CD4-positive, alpha-beta memory T cell (primary cell): ENCODE measurements at regions not wholly inside any gene's neighbourhood (a gene's known extent, or its start where the extent isn't known, plus 50 kb on each side); places are given as distances from the start of the nearest gene placed in this dataset.

ENCODE experiments used
- CTCF ChIA-PET: fragments of 350-600 bp; sonication (Branson Sonifier 250); formaldehyde crosslinking; loops from one replicate; lab custom pipeline; 2021; ENCODE audit warnings: inconsistent platforms; ENCODE audit not compliant: partially characterized antibody; lab: Charles Lee
- POLR2A ChIA-PET: fragments of 350-600 bp; sonication (Branson Sonifier 250); formaldehyde crosslinking; loops from one replicate; lab custom pipeline; 2021; ENCODE audit not compliant: partially characterized antibody; lab: Charles Lee
- DNase-seq, 5 donors: peaks; one replicate each; pipeline versions ENCODE4 v3.0.0 to v3.0.0-alpha.2; 2020 to 2022; ENCODE audit warnings: mixed read lengths in 1 of 5
- H3K27ac ChIP-seq: one replicate; pipeline ENCODE4 v1.7.0; 2013; ENCODE audit warnings: low read depth, low read length
- H3K27me3 ChIP-seq: 2 replicates; pipeline ENCODE4 v1.7.0; 2013; ENCODE audit warnings: mild to moderate bottlenecking, low read length, moderate library complexity; ENCODE audit not compliant: insufficient read depth
- H3K36me3 ChIP-seq: 2 replicates; pipeline ENCODE4 v1.7.0; 2013; ENCODE audit warnings: mild to moderate bottlenecking, low read length, moderate library complexity; ENCODE audit not compliant: insufficient read depth
- H3K4me1 ChIP-seq: 2 replicates; pipeline ENCODE4 v1.7.0; 2013; ENCODE audit warnings: mild to moderate bottlenecking, low read length, moderate library complexity; ENCODE audit not compliant: insufficient read depth
- H3K4me3 ChIP-seq, 2 donors: one replicate each; pipeline ENCODE4 v1.7.0; 2013; ENCODE audit warnings: low read length in 2 of 2, mild to moderate bottlenecking in 1 of 2
- H3K9me3 ChIP-seq, 2 donors: one replicate each; pipeline ENCODE4 v1.7.0; 2013; ENCODE audit warnings: low read length in 2 of 2, control low read depth in 1 of 2; ENCODE audit not compliant: control insufficient read depth in 1 of 2
- H3K27ac Mint-ChIP-seq, 7 donors: one replicate each; pipeline ENCODE4 v1.8.0; 2020 to 2021; ENCODE audit warnings: mixed read lengths in 7 of 7, mild to moderate bottlenecking in 6 of 7, inconsistent platforms in 3 of 7, moderate library complexity in 3 of 7
- H3K27me3 Mint-ChIP-seq, 2 donors: one replicate each; pipeline ENCODE4 v1.8.0; 2020 to 2021; ENCODE audit warnings: mixed read lengths in 2 of 2
- H3K36me3 Mint-ChIP-seq, 2 donors: one replicate each; pipeline ENCODE4 v1.8.0; 2020 to 2021; ENCODE audit warnings: mixed read lengths in 2 of 2, inconsistent platforms in 1 of 2, mild to moderate bottlenecking in 1 of 2
- H3K4me1 Mint-ChIP-seq, 4 donors: one replicate each; pipeline ENCODE4 v1.8.0; 2020 to 2021; ENCODE audit warnings: mixed read lengths in 4 of 4, mild to moderate bottlenecking in 1 of 4
- H3K4me3 Mint-ChIP-seq, 8 donors: one replicate each; pipeline ENCODE4 v1.8.0; 2020 to 2021; ENCODE audit warnings: mixed read lengths in 8 of 8, mild to moderate bottlenecking in 7 of 8, moderate library complexity in 6 of 8, inconsistent platforms in 3 of 8
- H3K9me3 Mint-ChIP-seq, 8 donors: one replicate each; pipeline ENCODE4 v1.8.0; 2020 to 2021; ENCODE audit warnings: mixed read lengths in 8 of 8, mild to moderate bottlenecking in 5 of 8, inconsistent platforms in 3 of 8, moderate library complexity in 1 of 8
- intact Hi-C: fragments of 100-400 bp; cut with micrococcal nuclease; formaldehyde crosslinking; loops from one replicate; pipeline ENCODE4 v1.15.1; 2023

DNA sequence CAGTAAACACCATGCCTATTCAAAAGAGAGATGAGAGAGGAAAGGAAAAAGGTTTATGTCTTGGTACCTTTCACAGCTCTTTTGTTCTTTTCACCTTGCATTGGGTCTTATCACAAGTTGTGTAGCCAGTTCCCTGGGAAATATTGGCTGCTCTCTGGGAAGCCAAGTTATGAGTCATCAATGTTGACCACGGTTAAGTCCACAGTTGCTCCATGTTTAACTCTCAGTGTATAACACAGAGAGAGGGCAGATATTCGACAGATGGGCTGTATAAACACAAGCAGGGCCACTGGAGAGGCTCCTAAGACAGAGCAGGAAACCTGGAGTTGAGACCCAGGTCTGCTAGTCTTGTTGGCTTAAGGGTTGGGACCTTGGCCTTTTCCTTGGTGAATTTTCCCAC lies 718.6 kb downstream of the QKI start:
- intact Hi-C loops = no loop called here
- POLR2A ChIA-PET = no interaction called here

DNA sequence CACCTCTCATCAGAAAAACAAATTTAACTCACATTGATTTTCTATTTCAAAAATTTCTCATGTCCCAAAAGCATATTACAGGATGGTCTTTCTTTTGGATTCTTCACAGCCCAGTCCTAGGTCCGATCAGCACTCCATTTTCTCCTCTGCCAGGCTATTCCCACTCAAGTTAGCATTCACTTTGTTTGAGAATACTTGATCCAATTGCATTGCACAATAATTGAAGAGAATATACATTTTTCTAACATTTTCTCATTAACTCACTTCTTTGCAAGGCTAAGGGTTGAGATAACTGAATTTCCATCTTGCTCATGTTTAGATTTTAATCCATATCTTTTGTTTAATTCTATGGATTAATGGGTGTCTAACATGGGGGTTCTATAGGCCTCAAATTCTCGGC lies 716.1 kb downstream of the QKI start:
- intact Hi-C loops = no loop called here
- Mint-ChIP-seq H3K27ac (no peak overlapping the region), H3K4me3 (no peak overlapping the region), H3K27me3 (no peaks in the 10 kb centered on the region), H3K36me3 (no peaks in the 10 kb centered on the region), H3K9me3 (peaks cover 0 to 3% (median 0%) of the 10 kb centered on the region in 8 donors), H3K4me1 (no peaks in the 10 kb centered on the region)
- no peaks in the 10 kb centered on the region for H3K9me3 ChIP-seq
- no peaks in the 10 kb centered on the region for H3K4me1 ChIP-seq
- no peaks in the 10 kb centered on the region for H3K36me3 ChIP-seq
- no peaks in the 10 kb centered on the region for H3K27me3 ChIP-seq
- CTCF ChIA-PET = no interaction called here
- H3K4me3 ChIP-seq = no peak overlapping the region
- DNase-seq = no peak
- no peak overlapping the region for H3K27ac ChIP-seq
- POLR2A ChIA-PET = no interaction called here

More for the DNA sequence above, 718.6 kb downstream of the QKI start:
- Histone ChIP-seq H3K36me3 (no peaks in the 10 kb centered on the region), H3K4me1 (no peaks in the 10 kb centered on the region), H3K27me3 (no peaks in the 10 kb centered on the region), H3K9me3 (no peaks in the 10 kb centered on the region), H3K4me3 (no peak overlapping the region), H3K27ac (no peak overlapping the region)
- Mint-ChIP-seq H3K27me3 (no peaks in the 10 kb centered on the region), H3K4me1 (no peaks in the 10 kb centered on the region), H3K9me3 (peaks cover 0 to 3% (median 0%) of the 10 kb centered on the region in 8 donors), H3K27ac (no peak overlapping the region), H3K4me3 (no peak overlapping the region), H3K36me3 (no peaks in the 10 kb centered on the region)
- CTCF ChIA-PET = no interaction called here
- DNase-seq = no peak

DNA sequence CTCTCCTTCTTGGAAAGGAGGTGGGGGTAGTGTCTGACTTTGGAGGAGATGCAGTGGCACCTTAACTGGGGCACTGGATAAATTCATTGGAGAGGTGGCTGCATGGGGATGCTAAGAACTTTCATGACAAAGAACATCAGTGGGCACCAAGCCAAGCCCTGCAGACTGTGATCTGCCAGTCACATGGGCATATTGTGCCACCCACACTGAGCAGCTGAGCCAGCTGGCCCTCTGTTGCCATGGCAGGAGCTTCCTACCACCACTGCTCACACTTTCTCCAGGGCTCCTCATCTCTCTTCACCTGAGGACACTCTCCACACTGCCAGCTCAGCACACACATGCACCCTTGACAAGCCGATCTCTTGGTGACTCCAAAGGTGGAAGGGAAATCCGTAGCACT lies 715.6 kb downstream of the QKI start:
- ChIA-PET CTCF (no interaction called here), POLR2A (no interaction called here)
- H3K27me3 Mint-ChIP-seq = no peaks in the 10 kb centered on the region
- H3K9me3 Mint-ChIP-seq = peaks cover 0 to 3% (median 0%) of the 10 kb centered on the region in 8 donors
- Histone ChIP-seq H3K27ac (no peak overlapping the region), H3K4me1 (no peaks in the 10 kb centered on the region), H3K9me3 (no peaks in the 10 kb centered on the region), H3K27me3 (no peaks in the 10 kb centered on the region), H3K36me3 (no peaks in the 10 kb centered on the region), H3K4me3 (no peak overlapping the region)
- H3K27ac Mint-ChIP-seq = no peak overlapping the region
- no peaks in the 10 kb centered on the region for H3K36me3 Mint-ChIP-seq
- H3K4me1 Mint-ChIP-seq = no peaks in the 10 kb centered on the region
- intact Hi-C loops = no loop called here
- H3K4me3 Mint-ChIP-seq = no peak overlapping the region
- no peak for DNase-seq

DNA sequence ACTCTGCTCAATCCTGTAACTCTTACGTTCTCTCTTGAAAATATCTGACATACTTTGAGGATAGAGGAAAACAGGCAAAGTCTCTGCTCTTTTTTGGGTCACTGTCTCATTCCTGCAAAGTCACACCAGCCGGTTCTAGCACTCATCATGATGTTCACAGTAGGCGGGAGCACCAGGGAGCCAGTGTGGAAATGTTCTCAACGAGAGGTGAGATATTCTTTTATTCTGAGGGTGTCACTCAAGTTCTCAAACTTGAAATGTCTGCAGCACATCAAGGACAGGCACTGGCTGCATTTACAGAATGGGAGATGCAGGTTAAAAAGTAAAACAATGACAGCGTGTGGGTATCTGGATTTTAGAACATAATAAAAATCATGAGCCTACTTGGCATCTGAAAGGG lies 714.7 kb downstream of the QKI start:
- ChIA-PET CTCF (interaction anchor here (0.8 kb wide), 1 partner anchor 25 kb away, joined by 3 read pairs; no protein-coding TSS in a partner anchor), POLR2A (no interaction called here)
- no peaks in the 10 kb centered on the region for H3K36me3 Mint-ChIP-seq
- H3K4me3 Mint-ChIP-seq = no peak overlapping the region
- H3K27ac Mint-ChIP-seq = no peak overlapping the region
- no peaks in the 10 kb centered on the region for H3K27me3 Mint-ChIP-seq
- no peak overlapping the region for H3K4me3 ChIP-seq
- peaks cover 0 to 7% (median 0%) of the 10 kb centered on the region in 8 donors for H3K9me3 Mint-ChIP-seq
- no peaks in the 10 kb centered on the region for H3K4me1 ChIP-seq
- no peak overlapping the region for H3K27ac ChIP-seq
- H3K27me3 ChIP-seq = no peaks in the 10 kb centered on the region
- no peaks in the 10 kb centered on the region for H3K9me3 ChIP-seq
- no peaks in the 10 kb centered on the region for H3K36me3 ChIP-seq
- H3K4me1 Mint-ChIP-seq = no peaks in the 10 kb centered on the region
- no peak for DNase-seq
- intact Hi-C loops = no loop called here

DNA sequence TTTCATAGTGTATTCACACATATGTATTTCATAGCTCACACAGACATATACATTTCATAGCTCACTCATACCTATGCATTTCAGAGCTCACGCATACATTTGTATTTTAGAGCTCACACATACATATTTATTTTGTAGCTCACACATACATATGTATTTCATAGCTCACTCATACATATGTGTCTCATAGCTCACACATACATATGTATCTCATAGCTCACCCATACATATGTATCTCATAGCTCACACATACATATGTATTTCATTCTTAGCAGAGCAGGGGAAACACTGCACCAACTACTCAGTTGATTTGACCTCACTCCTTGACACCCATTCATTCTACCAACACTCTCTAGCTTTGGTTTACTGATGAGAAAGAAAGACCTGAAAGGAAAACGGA lies 713.6 kb downstream of the QKI start:
- H3K9me3 Mint-ChIP-seq = peaks cover 0 to 7% (median 0%) of the 10 kb centered on the region in 8 donors
- Histone ChIP-seq H3K4me3 (no peak overlapping the region), H3K9me3 (no peaks in the 10 kb centered on the region), H3K27me3 (no peaks in the 10 kb centered on the region), H3K27ac (no peak overlapping the region), H3K4me1 (no peaks in the 10 kb centered on the region), H3K36me3 (no peaks in the 10 kb centered on the region)
- no peak overlapping the region for H3K27ac Mint-ChIP-seq
- CTCF ChIA-PET = interaction anchor here (1.3 kb wide), 1 partner anchor 9 kb away, joined by 4 read pairs; no protein-coding TSS in a partner anchor
- intact Hi-C loops = no loop called here
- no peaks in the 10 kb centered on the region for H3K36me3 Mint-ChIP-seq
- POLR2A ChIA-PET = no interaction called here
- no peak for DNase-seq
- no peaks in the 10 kb centered on the region for H3K4me1 Mint-ChIP-seq
- no peaks in the 10 kb centered on the region for H3K27me3 Mint-ChIP-seq
- no peak overlapping the region for H3K4me3 Mint-ChIP-seq

DNA sequence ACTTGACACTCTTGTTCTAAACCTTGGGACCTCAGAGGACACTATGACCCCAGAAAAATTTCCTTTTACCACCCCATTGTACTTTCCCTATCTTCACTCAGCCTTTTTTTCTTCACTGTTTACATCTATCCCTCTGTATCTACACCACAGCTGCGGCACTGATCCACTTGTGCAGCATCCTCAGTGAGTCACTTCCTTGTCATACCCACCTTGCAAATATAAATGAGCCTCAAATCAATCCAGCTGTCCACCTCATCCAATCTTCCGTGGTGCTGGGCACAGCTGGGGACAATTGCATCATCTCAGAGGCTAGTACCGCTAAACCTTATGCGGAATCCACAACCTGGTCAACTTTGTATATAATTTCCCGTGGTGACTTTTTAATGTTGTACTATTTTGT lies 710.5 kb downstream of the QKI start:
- Histone ChIP-seq H3K36me3 (no peaks in the 10 kb centered on the region), H3K9me3 (no peaks in the 10 kb centered on the region), H3K27ac (no peak overlapping the region), H3K27me3 (no peaks in the 10 kb centered on the region), H3K4me1 (no peaks in the 10 kb centered on the region), H3K4me3 (no peak overlapping the region)
- no peak for DNase-seq
- ChIA-PET POLR2A (no interaction called here), CTCF (no interaction called here)
- Mint-ChIP-seq H3K36me3 (no peaks in the 10 kb centered on the region), H3K27ac (no peak overlapping the region), H3K27me3 (no peaks in the 10 kb centered on the region), H3K4me3 (no peak overlapping the region), H3K9me3 (peaks cover 0 to 3% (median 0%) of the 10 kb centered on the region in 8 donors), H3K4me1 (no peaks in the 10 kb centered on the region)
- intact Hi-C loops = no loop called here

DNA sequence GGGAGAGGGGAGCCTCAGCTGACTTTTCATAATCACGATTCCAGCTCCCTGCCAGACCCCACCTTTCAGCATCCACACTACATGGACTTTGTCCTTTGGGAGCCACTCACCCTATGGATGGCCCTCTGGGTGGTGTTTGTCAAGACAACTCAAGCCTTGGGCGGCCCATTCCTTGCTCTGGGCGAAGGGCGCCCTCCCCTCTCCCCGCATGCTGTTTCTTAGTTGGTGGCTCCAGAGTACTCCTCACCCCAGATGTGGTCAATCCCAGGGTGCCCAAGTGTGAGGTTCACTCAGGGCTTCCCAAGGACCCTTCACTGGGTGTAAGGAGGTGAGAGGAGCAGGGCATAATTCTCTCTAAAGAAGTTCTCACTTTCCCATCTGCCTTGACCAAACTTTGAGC lies 710.0 kb downstream of the QKI start:
- no peaks in the 10 kb centered on the region for H3K36me3 Mint-ChIP-seq
- H3K27ac ChIP-seq = no peak overlapping the region
- H3K27ac Mint-ChIP-seq = no peak overlapping the region
- ChIA-PET POLR2A (no interaction called here), CTCF (no interaction called here)
- H3K4me3 Mint-ChIP-seq = no peak overlapping the region
- no peaks in the 10 kb centered on the region for H3K27me3 ChIP-seq
- intact Hi-C loops = no loop called here
- H3K9me3 ChIP-seq = no peaks in the 10 kb centered on the region
- H3K4me1 Mint-ChIP-seq = no peaks in the 10 kb centered on the region
- H3K27me3 Mint-ChIP-seq = no peaks in the 10 kb centered on the region
- DNase-seq = no peak
- no peaks in the 10 kb centered on the region for H3K36me3 ChIP-seq
- H3K4me1 ChIP-seq = no peaks in the 10 kb centered on the region
- H3K9me3 Mint-ChIP-seq = peaks cover 0 to 3% (median 0%) of the 10 kb centered on the region in 8 donors
- H3K4me3 ChIP-seq = no peak overlapping the region

DNA sequence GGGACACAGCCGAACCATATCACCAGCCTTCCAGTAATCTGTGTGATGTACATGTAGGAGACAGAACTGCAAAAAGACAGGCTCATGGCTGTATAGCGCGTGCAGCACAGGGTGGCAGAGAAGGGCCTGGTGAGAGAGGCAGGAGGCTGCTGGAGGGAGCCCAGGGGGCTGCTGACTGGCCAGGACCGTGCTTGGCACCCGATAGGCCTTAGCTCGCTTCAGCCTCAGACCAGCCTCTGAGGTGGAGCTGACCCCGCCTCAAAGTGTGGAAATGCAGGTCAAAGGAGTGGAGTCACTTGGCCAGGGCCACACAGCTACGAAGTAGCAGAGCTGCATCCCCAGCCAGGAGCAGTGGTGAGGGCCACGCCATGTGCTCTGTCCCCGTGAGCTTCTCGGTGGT lies 707.6 kb downstream of the QKI start:
- Mint-ChIP-seq H3K4me3 (no peak overlapping the region), H3K4me1 (no peaks in the 10 kb centered on the region), H3K9me3 (peaks cover 0 to 3% (median 0%) of the 10 kb centered on the region in 8 donors), H3K36me3 (no peaks in the 10 kb centered on the region), H3K27ac (no peak overlapping the region), H3K27me3 (peaks cover 0 to 4% of the 10 kb centered on the region in 2 donors)
- no peak overlapping the region for H3K4me3 ChIP-seq
- no peaks in the 10 kb centered on the region for H3K4me1 ChIP-seq
- no peaks in the 10 kb centered on the region for H3K36me3 ChIP-seq
- POLR2A ChIA-PET = no interaction called here
- no peak overlapping the region for H3K27ac ChIP-seq
- intact Hi-C loops = no loop called here
- H3K9me3 ChIP-seq = no peaks in the 10 kb centered on the region
- no peaks in the 10 kb centered on the region for H3K27me3 ChIP-seq
- DNase-seq = no peak
- CTCF ChIA-PET = no interaction called here
